Left ventricle myocardium superior (tissue), 1 donor: ENCODE measurements at regions not wholly inside any gene's neighbourhood (a gene's known extent, or its start where the extent isn't known, plus 50 kb on each side); places are given as distances from the start of the nearest gene placed in this dataset.
"Not testable (repeated sequence)": the region's sequence is repeated elsewhere in the genome, so short reads cannot be mapped to it uniquely, and the experiment has no call there.

Source experiments
- ATAC-seq: fragments of 200-7000 bp; cut with Tn5 transposase; one replicate; pipeline ENCODE4 v1.9.1; 2020; ENCODE audit warnings: mild to moderate bottlenecking, moderate library complexity
- DNase-seq: peaks from one replicate; pipeline ENCODE4 v3.0.0-alpha.2; 2020
- intact Hi-C: fragments of 100-400 bp; cut with micrococcal nuclease; formaldehyde crosslinking; loops from one replicate; pipeline ENCODE4 v1.11.0; 2022
- donor health status: DM: no; HTN: yes; CAD: no; lungs with severe emphysema.

GRCh38 chr3:36032180-36033047 is 347.9 kb upstream of the STAC start:
- DNase-seq: no peak
- ATAC-seq: no peak
- intact Hi-C loops: no loop called here

- intact Hi-C loops: no loop called here
- ATAC-seq (no peak), DNase-seq (no peak)
Measured at GRCh38 chr3:36058404-36059030, 321.8 kb upstream of the STAC start.

- intact Hi-C loops: no loop called here
- ATAC-seq (no peak), DNase-seq (no peak)
Measured at GRCh38 chr3:36060950-36061349, 319.4 kb upstream of the STAC start.

GRCh38 chr3:36063992-36064391 is 316.3 kb upstream of the STAC start:
- intact Hi-C loops: no loop called here
- no peak for ATAC-seq
- DNase-seq: no peak

- DNase-seq: no peak
- no peak for ATAC-seq
- intact Hi-C loops: no loop called here
Measured at GRCh38 chr3:36065321-36065720, 315.0 kb upstream of the STAC start.

GRCh38 chr3:36075491-36075890 is 304.8 kb upstream of the STAC start:
- intact Hi-C loops: no loop called here
- ATAC-seq (no peak), DNase-seq (no peak)

- DNase-seq (no peak), ATAC-seq (no peak)
- intact Hi-C loops: no loop called here
Measured at GRCh38 chr3:36077320-36077719, 303.0 kb upstream of the STAC start.

GRCh38 chr3:36082958-36083357 is 297.3 kb upstream of the STAC start:
- intact Hi-C loops, ATAC-seq, DNase-seq: not testable (repeated sequence)

GRCh38 chr3:36095238-36095637 is 285.1 kb upstream of the STAC start:
- ATAC-seq (no peak), DNase-seq (no peak)
- intact Hi-C loops: no loop called here

- intact Hi-C loops: no loop called here
- ATAC-seq (no peak), DNase-seq (no peak)
Measured at GRCh38 chr3:36097209-36097608, 283.1 kb upstream of the STAC start.

GRCh38 chr3:36114353-36114752 is 266.0 kb upstream of the STAC start:
- ATAC-seq (no peak), DNase-seq (no peak)
- intact Hi-C loops: no loop called here

- no peak for DNase-seq
- intact Hi-C loops: no loop called here
- ATAC-seq: no peak
Measured at GRCh38 chr3:36124118-36124796, 256.0 kb upstream of the STAC start.

GRCh38 chr3:36132214-36132613 is 248.1 kb upstream of the STAC start:
- no peak for ATAC-seq
- no peak for DNase-seq
- intact Hi-C loops: no loop called here

GRCh38 chr3:36135863-36136262 is 244.4 kb upstream of the STAC start:
- DNase-seq (no peak), ATAC-seq (no peak)
- intact Hi-C loops: no loop called here

- DNase-seq: no peak
- ATAC-seq: no peak
- intact Hi-C loops: no loop called here
Measured at GRCh38 chr3:36142746-36143145, 237.6 kb upstream of the STAC start.

GRCh38 chr3:36146404-36146803 is 233.9 kb upstream of the STAC start:
- no peak for ATAC-seq
- no peak for DNase-seq
- intact Hi-C loops: no loop called here

- intact Hi-C loops: no loop called here
- DNase-seq (no peak), ATAC-seq (no peak)
Measured at GRCh38 chr3:36147934-36148558, 232.3 kb upstream of the STAC start.

- ATAC-seq (no peak), DNase-seq (no peak)
- intact Hi-C loops: no loop called here
Measured at GRCh38 chr3:36149447-36149865, 230.8 kb upstream of the STAC start.

GRCh38 chr3:36155515-36155914 is 224.8 kb upstream of the STAC start:
- ATAC-seq (no peak), DNase-seq (no peak)
- intact Hi-C loops: no loop called here

- DNase-seq (no peak), ATAC-seq (no peak)
- intact Hi-C loops: no loop called here
Measured at GRCh38 chr3:36164400-36164799, 215.9 kb upstream of the STAC start.
